ENCODE measurements at regions not wholly inside any gene's neighbourhood (a gene's known extent, or its start where the extent isn't known, plus 50 kb on each side); places are given as distances from the start of the nearest gene placed in this dataset.
A peak's percentile ranks its signal among the peaks of the same experiment; 100 is the strongest.

DNA sequence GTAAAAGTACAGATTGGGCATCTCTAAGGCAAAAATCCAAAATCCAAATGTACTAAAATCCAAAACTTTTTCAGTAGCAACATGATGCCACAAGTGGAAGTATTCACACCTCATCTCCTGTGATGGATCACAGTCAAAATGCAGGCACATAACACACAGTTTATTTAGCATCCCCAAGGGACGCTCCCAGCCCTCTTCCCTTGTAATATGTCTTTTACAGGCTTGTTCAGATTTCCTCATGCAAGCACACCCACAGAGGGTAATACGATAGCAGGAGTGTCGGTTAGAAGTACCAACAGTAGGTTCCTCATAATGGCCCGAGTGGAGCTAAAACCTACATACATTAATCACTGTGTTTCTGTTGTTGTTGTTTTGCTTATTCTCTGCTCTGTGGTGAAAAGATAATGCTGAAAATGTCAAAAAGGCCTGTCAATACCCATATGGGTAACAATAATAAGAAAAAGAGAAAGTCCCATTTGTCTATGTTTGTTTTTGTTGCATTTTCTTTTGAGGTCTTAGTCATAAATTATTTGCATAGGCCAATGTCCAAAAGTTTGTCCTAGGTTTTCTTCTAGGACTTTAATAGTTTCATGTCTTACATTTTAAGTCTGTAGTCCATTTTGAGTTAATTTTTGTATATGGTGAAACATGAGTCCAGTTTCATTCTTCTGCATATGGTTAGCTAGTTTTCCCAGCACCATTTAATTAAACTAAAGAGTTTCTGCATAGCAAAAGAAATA is 133.1 kb downstream of the LRIG3 start:
- no peak for DNase-seq (ENCODE audit: low spot score)

DNA sequence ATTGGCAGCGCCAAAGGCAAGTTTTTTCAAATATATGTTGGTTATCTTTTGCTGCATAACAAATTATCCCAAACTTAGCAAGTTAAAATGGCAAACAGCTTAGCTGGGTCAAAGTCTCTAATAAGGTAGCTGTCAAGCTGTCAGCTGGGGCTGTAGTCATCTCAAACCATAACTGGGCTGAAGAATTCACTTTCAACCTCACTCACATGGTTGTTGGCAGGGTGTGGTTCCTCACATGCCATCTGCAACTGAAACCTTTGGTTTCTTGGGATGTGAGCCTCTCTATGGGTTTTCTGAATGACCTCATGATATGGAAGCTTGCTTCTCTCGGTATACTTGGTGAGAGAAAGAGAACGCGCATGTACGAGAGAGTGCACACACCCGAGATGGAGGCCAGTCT is 125.4 kb downstream of the LRIG3 start:
- DNase-seq (ENCODE audit: low spot score), result no peak

DNA sequence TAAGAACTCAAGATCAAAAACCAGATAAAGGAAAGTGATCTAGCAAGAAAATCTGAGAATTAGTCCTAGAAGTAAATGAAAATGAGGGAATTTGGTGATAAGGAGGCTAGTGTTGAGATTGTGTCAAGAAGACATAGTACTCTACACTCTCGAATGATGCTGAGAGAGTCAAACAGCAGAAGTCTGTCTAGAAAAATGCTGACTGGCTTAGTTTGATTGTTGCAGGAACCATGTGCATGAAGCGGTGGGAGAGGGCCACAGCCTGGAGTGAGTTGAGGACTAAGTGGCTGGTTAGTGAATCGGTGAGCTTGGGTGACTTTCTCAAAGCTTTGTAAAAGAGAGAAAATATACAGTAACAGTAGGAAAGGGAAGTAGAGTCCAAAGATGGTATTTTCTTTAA is 124.5 kb downstream of the LRIG3 start:
- no peak for DNase-seq (ENCODE audit: low spot score)

DNA sequence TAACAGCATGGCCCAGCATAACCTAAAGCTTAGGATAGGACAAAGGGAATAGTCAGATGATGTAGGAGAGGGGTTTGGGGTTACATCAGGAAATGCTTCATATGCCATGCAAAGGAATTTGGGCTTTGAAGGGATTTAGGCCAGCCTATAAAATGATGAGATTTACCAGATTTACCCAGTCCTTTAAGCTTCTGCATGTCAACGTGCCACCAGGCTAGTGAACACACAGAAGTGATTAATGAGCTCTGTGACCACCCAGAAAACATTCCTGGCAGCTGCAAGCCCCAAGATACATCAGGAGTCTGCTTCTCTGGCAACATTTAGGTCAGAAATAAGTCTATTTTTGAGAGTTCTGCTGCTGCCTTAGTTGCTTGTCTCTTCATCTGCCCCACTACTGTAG is 118.3 kb downstream of the LRIG3 start:
- DNase-seq (ENCODE audit: low spot score), result no peak

DNA sequence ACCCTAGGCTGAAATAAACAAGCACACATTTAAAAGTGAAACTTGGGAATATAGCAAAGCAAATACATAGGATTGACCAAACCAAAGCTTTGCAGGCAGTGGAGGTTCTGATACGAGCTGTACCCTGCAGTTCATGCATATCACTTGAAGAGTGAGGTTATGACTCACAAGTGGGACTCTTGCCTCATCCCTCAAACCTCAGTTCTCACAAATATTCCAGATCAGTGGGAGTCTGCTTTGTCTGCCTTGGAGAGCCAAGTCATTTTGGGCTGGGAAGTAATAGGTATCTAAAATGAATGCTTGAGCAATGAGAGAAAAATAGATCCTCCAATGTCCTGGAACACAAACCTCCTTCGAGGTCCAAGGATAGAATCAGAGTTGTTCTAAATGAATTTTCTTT is 116.4 kb downstream of the LRIG3 start:
- DNase-seq (ENCODE audit: low spot score), result peak; percentile 42

DNA sequence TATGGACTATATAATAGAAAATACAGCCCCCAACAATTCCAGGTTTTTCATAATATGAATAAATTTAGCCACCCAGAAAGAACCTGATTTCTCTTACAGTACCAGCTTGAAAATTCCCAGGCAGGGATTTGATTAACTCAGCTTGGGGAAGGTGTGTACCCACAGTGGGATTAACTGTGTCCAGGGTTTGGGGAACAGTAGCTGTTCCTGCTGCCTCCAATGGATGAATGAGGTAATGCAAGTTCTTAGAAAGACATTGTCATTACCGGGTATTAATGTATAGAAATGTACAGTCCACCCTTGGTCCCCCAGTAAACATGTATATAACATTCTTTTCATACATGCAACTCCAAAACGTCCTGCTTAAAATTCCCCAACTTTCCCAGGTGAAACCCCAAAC is 115.6 kb downstream of the LRIG3 start:
- DNase-seq (ENCODE audit: low spot score), result peak; percentile 3

DNA sequence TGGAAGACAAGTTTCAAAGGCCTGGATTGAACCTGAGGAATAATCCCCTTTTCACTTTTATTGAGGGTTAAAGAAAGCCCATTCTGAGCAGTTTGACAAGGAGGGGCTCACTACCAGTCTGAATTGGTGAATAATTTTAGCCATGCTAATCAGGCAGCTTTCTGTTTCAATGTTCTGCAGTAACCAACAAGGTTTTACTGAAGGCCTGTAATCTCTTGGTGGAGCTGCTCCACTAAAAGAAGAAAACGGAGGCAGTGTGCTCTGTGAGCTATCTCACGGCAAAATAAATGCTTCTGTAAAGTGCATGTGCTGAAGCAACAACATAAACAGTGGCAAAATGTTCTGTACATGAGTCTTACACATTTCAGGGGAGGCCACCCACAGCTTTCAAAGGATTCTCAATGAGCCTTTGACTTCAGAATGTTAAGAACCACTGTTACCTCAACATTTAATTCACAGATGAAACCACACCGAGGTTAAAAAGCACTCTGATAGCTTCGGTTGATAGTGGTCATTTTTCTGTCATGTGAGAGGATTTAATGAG is 111.2 kb downstream of the LRIG3 start:
- DNase-seq (ENCODE audit: low spot score), result no peak

DNA sequence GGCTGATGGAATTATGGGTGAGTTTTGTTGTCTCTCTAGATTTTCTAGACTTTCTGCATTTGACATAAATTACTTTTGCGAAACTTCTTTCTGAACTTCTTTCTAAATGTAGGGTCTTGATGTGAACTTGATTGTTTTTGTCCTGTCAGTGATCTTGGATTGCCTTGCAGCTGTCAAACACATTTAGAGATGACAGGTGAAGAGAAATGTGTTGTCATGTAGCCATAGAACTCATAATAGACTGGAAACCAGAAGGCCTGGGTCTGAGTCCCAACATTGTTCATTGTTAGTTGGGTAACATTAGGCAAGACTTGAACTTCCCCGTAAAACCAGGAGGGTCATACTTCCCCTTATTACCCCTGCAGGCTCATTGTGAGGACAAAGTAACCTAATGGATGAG is 109.0 kb downstream of the LRIG3 start:
- no peak for DNase-seq (ENCODE audit: low spot score)

DNA sequence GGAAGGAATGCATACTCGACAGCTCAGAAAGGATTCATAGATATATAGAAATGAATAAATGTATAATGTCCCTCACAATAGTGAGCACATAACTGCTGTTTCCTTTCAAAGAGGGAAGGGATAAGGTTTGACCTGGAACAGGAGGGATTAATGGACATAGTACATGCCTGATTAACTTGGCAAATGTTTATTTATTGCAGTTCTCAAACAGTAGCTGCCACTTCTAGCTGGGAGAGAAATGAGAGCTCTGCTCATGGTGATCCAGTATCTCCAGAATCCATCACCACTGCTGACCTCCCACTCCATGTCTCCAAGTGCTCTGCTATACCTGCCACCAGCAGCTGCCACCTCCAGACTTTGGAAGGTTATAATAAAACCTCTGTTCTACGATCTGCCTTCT is 108.1 kb downstream of the LRIG3 start:
- no peak for DNase-seq (ENCODE audit: low spot score)

DNA sequence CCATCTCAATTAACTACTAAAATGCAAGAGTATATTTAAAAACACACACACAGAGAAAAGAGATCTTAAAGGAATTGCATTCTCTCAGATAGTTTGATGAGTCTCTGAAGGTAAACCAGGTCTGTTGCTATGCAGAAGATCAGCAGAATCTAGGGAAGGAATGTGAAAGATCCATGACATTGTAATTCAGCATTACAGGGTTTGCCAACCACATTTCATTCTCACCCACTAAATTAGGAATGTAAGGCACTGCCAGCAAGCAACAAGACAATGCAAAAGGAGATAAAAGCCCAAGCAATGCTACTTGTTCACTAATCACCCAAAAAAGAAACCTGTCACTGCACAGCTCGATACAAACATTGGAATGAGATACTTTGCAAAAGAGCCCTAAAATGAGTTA is 106.3 kb downstream of the LRIG3 start:
- no peak for DNase-seq (ENCODE audit: low spot score)

DNA sequence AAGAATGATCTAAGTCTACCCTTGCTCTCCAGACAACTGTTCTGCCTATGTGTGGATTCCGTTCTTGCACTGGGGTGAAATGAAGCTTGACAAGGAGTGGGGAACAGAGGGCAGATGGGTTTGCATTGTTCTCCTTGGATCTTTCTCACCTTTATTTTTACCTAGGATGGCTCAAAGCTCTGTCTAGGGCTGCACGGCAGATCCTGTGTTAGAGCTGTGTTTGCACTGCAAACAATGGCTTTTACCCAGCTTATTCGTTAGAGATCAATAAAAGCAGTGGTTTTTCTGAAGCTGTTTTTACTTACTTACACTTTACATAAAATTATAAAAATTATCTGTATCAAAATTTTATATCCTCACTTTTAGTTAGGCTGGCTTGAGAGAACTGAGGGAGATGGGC is 105.1 kb downstream of the LRIG3 start:
- DNase-seq (ENCODE audit: low spot score), result no peak

DNA sequence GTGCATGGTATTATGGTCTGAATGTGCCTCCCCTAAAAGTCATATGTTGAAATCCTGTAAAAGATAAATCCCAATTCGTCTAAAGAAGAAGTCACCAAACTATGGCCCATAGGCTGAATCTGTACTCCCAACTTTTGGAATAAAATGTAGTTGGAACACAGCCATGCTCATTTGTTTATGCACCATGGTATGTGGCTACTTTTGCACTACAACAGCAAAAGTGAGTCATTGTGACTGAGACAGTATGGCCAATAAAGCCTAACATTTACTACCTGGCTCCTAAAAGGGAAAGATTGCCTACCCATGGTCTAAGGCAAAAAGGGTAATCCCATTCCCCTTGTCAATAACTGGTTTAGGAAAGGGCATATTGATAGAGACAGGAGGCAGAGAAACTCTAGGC is 101.8 kb downstream of the LRIG3 start:
- no peak for DNase-seq (ENCODE audit: low spot score)

DNA sequence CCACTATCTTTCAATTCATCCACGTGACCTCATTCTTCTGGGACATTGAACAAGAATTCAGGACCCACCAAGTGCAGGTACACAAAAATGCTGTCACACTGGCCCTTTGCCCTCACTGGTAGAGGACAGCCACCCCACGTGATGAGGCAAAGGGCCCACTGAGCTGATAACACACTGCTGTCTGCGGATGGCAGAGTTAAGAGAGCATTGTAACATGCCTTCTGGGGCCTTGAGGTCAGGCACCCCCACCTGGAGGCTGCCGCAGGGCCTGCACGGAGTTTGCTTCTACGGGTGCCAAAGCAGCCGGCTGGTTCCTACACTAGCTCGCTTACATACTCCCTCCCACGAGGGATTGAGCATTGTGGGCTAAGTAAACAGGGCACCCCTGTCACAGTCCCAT is 101.0 kb downstream of the LRIG3 start:
- DNase-seq (ENCODE audit: low spot score), result no peak

DNA sequence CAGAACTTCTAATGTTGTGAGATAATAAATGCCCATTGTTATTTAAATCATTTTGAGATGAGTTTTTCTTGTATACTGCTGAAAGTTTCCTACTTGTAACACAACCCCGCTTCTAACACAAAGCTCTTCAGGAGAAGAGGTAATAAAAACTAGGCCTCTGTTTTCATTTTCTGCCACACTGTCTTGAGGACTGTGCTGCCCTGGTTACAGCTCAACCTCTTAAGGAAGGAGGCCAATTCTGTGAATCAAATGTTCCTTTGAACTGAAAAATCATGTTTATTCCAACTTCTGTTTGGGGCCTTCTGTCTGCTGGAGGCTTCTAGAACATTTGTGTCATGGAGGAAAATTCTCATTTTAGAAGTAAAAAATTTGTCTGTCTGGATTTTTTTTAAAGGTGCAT is 100.3 kb downstream of the LRIG3 start:
- DNase-seq (ENCODE audit: low spot score), result no peak

Data from kidney tubule cell (primary cell).